ENCODE measurements at regions not wholly inside any gene's neighbourhood (a gene's known extent, or its start where the extent isn't known, plus 50 kb on each side); places are given as distances from the start of the nearest gene placed in this dataset.

DNA sequence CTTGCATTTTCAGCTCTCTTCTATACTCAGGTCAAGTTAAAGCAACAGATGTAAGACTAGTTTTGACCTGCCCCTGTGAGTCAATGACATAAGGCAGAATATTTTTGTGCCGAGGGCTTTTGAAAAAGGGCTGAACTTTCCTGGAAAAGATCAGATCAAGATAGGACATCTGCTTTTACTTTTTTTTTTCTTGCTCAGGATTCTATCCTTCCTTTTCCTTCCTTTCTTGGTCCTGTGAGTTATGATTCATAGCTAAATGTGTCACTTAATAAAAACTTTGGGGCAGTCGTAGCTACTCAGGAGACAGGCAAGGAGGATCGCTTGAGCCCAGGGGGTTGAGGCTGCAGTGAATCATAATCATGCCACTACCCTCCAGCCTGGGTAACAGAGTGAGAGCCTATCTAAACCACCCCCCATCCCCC lies 84.3 kb upstream of the BRINP1 start:
- H3K27ac ChIP-seq: no peak overlapping the region
- H3K27me3 ChIP-seq (replicated peaks; ENCODE audit: insufficient read depth): no peaks in the 10 kb centered on the region
- no peaks in the 10 kb centered on the region for H3K36me3 ChIP-seq
- 14% methylated on average over 3 of the region's 3 CpGs for WGBS
- DNase-seq (ENCODE audit: low spot score): no peak
- no peaks in the 10 kb centered on the region for H3K9me3 ChIP-seq
- no peak for TF ChIP-seq POLR2A (IDR thresholded peaks at IDR 0.05)
- no peak for TF ChIP-seq POLR2AphosphoS5 (IDR thresholded peaks at IDR 0.05)
- TF ChIP-seq, protein P1, sequence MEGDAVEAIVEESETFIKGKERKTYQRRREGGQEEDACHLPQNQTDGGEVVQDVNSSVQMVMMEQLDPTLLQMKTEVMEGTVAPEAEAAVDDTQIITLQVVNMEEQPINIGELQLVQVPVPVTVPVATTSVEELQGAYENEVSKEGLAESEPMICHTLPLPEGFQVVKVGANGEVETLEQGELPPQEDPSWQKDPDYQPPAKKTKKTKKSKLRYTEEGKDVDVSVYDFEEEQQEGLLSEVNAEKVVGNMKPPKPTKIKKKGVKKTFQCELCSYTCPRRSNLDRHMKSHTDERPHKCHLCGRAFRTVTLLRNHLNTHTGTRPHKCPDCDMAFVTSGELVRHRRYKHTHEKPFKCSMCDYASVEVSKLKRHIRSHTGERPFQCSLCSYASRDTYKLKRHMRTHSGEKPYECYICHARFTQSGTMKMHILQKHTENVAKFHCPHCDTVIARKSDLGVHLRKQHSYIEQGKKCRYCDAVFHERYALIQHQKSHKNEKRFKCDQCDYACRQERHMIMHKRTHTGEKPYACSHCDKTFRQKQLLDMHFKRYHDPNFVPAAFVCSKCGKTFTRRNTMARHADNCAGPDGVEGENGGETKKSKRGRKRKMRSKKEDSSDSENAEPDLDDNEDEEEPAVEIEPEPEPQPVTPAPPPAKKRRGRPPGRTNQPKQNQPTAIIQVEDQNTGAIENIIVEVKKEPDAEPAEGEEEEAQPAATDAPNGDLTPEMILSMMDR (IDR thresholded peaks at IDR 0.05): no peak
- H3K4me1 ChIP-seq (replicated peaks): no peaks in the 10 kb centered on the region
- intact Hi-C loops (cut with DNase I): no loop called here
- no peak overlapping the region for H3K4me3 ChIP-seq

DNA sequence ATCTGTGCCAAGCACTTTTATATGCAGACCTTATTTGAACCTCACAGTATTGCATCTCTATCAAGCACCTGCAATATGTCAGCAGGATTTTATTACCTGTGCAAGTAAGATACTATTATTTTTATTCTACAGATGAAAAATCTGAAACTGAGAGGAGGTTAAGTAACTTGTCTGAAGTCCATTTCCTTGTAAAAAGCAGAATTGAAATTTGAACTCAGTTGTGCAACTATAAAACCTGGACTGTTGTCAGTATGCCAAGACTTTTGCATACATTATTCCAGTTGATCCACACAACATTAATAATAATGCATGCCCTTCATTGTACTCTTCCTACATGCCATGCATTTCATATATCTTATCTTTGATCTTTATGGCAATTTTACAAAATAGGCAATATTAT lies 82.2 kb upstream of the BRINP1 start:
- intact Hi-C loops (cut with DNase I): no loop called here
- no peaks in the 10 kb centered on the region for H3K27me3 ChIP-seq (replicated peaks; ENCODE audit: insufficient read depth)
- H3K4me3 ChIP-seq: no peak overlapping the region
- no peak for TF ChIP-seq POLR2A (IDR thresholded peaks at IDR 0.05)
- TF ChIP-seq, protein P1 (IDR thresholded peaks at IDR 0.05): no peak
- no peak for TF ChIP-seq POLR2AphosphoS5 (IDR thresholded peaks at IDR 0.05)
- no peaks in the 10 kb centered on the region for H3K9me3 ChIP-seq
- DNase-seq (ENCODE audit: low spot score): no peak
- H3K27ac ChIP-seq: no peak overlapping the region
- H3K36me3 ChIP-seq: no peaks in the 10 kb centered on the region
- H3K4me1 ChIP-seq (replicated peaks): no peaks in the 10 kb centered on the region

DNA sequence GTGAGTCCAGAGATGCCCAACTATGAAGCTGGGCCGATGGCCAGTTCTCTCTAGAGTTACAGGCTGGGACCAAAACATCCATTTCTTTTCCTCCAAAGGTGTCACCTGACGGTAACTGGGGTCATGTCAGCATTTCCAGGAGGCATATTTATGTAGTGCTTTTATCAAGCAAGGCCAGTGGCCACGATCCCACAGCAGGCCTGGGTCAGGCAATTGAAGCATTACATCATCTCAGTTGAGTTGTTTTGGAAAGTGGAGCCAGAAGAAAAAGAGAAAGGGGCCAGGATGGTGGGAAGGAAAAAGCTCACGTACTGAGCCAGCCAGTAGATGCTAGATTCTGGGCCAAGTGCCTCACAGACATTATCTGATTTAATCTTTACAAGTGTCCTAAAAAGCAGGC lies 73.9 kb upstream of the BRINP1 start:
- no peak for DNase-seq (ENCODE audit: low spot score)
- Histone ChIP-seq H3K27me3 (replicated peaks; ENCODE audit: insufficient read depth) (no peaks in the 10 kb centered on the region), H3K4me3 (no peak overlapping the region), H3K9me3 (no peaks in the 10 kb centered on the region), H3K27ac (no peak overlapping the region), H3K36me3 (no peaks in the 10 kb centered on the region), H3K4me1 (replicated peaks) (no peaks in the 10 kb centered on the region)
- TF ChIP-seq POLR2A (IDR thresholded peaks at IDR 0.05): no peak
- TF ChIP-seq POLR2AphosphoS5 (IDR thresholded peaks at IDR 0.05): no peak
- TF ChIP-seq, protein P1 (IDR thresholded peaks at IDR 0.05): no peak
- 38% methylated on average over 4 of the region's 4 CpGs for WGBS
- intact Hi-C loops (cut with DNase I): no loop called here

DNA sequence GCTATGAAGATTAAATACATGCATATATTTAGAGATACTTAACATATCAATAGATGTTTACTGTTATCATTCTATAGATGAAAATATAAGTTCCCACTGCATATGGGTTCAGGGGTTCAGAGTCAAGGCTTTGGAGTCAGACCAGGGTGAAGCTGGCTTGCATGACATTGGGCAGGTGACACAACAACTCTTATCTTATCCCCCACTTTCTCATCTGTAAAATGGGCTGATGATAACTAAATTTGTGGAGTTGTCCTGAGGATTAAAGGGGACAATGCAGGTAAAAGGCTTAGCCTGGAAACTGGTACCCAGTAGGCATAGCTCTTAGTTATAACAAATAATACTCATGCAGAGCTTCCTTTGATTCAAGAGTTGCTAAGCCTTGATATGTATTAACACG lies 72.6 kb upstream of the BRINP1 start:
- DNase-seq (ENCODE audit: low spot score): no peak
- no peak overlapping the region for H3K4me3 ChIP-seq
- H3K4me1 ChIP-seq (replicated peaks): no peaks in the 10 kb centered on the region
- H3K27me3 ChIP-seq (replicated peaks; ENCODE audit: insufficient read depth): no peaks in the 10 kb centered on the region
- TF ChIP-seq, protein P1 (IDR thresholded peaks at IDR 0.05): no peak
- TF ChIP-seq POLR2A (IDR thresholded peaks at IDR 0.05) (no peak), POLR2AphosphoS5 (IDR thresholded peaks at IDR 0.05) (no peak)
- WGBS: 74% methylated on average over 1 of the region's 1 CpG
- H3K27ac ChIP-seq: no peak overlapping the region
- no peaks in the 10 kb centered on the region for H3K9me3 ChIP-seq
- H3K36me3 ChIP-seq: no peaks in the 10 kb centered on the region
- intact Hi-C loops (cut with DNase I): no loop called here

DNA sequence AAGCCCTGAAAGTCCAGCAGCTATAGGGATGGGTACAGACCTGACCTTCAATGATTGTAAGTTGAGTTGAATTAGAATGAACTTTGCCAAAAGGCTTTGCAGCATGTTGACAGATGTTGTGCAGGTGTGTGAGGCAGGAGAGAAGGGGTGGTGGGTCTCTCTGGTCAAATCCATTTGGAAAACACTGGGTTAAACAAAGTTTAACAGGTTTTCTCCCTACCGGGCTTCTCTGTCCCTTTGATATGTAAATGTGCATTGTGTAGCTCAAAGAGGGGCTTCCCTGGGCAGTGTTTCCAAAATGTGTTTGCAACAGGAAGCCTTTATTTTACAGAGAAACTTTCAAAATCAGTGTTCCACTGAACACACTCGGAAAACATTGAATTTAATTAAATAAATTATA lies 72.1 kb upstream of the BRINP1 start:
- WGBS: 30% methylated on average over 2 of the region's 2 CpGs
- TF ChIP-seq, protein P1 (IDR thresholded peaks at IDR 0.05): no peak
- no peak for TF ChIP-seq POLR2A (IDR thresholded peaks at IDR 0.05)
- no peak for TF ChIP-seq POLR2AphosphoS5 (IDR thresholded peaks at IDR 0.05)
- intact Hi-C loops (cut with DNase I): no loop called here
- H3K27ac ChIP-seq: no peak overlapping the region
- no peak overlapping the region for H3K4me3 ChIP-seq
- no peaks in the 10 kb centered on the region for H3K9me3 ChIP-seq
- no peak for DNase-seq (ENCODE audit: low spot score)
- no peaks in the 10 kb centered on the region for H3K36me3 ChIP-seq
- H3K27me3 ChIP-seq (replicated peaks; ENCODE audit: insufficient read depth): no peaks in the 10 kb centered on the region
- H3K4me1 ChIP-seq (replicated peaks): no peaks in the 10 kb centered on the region
